ENCODE measurements at regions not wholly inside any gene's neighbourhood (a gene's known extent, or its start where the extent isn't known, plus 50 kb on each side); places are given as distances from the start of the nearest gene placed in this dataset.

GRCh38 chr5:114782869-114783268 lies 386.8 kb downstream of the TRIM36 start:
- Histone ChIP-seq H3K9ac (ENCODE audit: low read length) (no peak overlapping the region), H3K4me3 (ENCODE audit: insufficient read depth, low read length, poor library complexity, severe bottlenecking) (no peak overlapping the region), H3F3A (ENCODE audit: insufficient read depth) (no peaks in the 10 kb centered on the region), H4K20me1 (ENCODE audit: low read depth, low read length) (no peaks in the 10 kb centered on the region), H2AFZ (ENCODE audit: low read depth, low read length, severe bottlenecking) (no peak overlapping the region), H3K36me3 (ENCODE audit: low read length) (no peaks in the 10 kb centered on the region), H3K9me3 (ENCODE audit: insufficient read depth, low read length) (no peaks in the 10 kb centered on the region), H3K27me3 (ENCODE audit: low read length) (no peaks in the 10 kb centered on the region), H3K79me2 (ENCODE audit: insufficient read depth, low read length) (no peaks in the 10 kb centered on the region), H3K9me2 (replicated peaks; ENCODE audit: insufficient read depth, low read length) (no peaks in the 10 kb centered on the region), H3K4me2 (ENCODE audit: low read depth, low read length, poor library complexity, severe bottlenecking) (no peak overlapping the region), H3K27ac (ENCODE audit: low read depth, low read length) (no peak overlapping the region)
- TF ChIP-seq EZH2phosphoT487 (conservative IDR thresholded peaks at IDR 0.05; ENCODE audit: low read length), result no peak
- TF ChIP-seq CTCF (IDR thresholded peaks at IDR 0.05; ENCODE audit: insufficient read depth, low read length, poor library complexity, severe bottlenecking), result no peak

- no peaks in the 10 kb centered on the region for H3F3A ChIP-seq (ENCODE audit: insufficient read depth)
- H2AFZ ChIP-seq (ENCODE audit: low read depth, low read length, severe bottlenecking), result no peak overlapping the region
- H3K9ac ChIP-seq (ENCODE audit: low read length), result no peak overlapping the region
- no peak overlapping the region for H3K4me3 ChIP-seq (ENCODE audit: insufficient read depth, low read length, poor library complexity, severe bottlenecking)
- no peak overlapping the region for H3K4me2 ChIP-seq (ENCODE audit: low read depth, low read length, poor library complexity, severe bottlenecking)
- no peak overlapping the region for H3K27ac ChIP-seq (ENCODE audit: low read depth, low read length)
- H3K36me3 ChIP-seq (ENCODE audit: low read length), result no peaks in the 10 kb centered on the region
- no peaks in the 10 kb centered on the region for H4K20me1 ChIP-seq (ENCODE audit: low read depth, low read length)
- TF ChIP-seq CTCF (IDR thresholded peaks at IDR 0.05; ENCODE audit: insufficient read depth, low read length, poor library complexity, severe bottlenecking) (no peak), EZH2phosphoT487 (conservative IDR thresholded peaks at IDR 0.05; ENCODE audit: low read length) (no peak)
- no peaks in the 10 kb centered on the region for H3K9me3 ChIP-seq (ENCODE audit: insufficient read depth, low read length)
- no peaks in the 10 kb centered on the region for H3K79me2 ChIP-seq (ENCODE audit: insufficient read depth, low read length)
- no peaks in the 10 kb centered on the region for H3K27me3 ChIP-seq (ENCODE audit: low read length)
- no peaks in the 10 kb centered on the region for H3K9me2 ChIP-seq (replicated peaks; ENCODE audit: insufficient read depth, low read length)
These were observed 387.5 kb downstream of the TRIM36 start for GRCh38 chr5:114782177-114782576.

GRCh38 chr5:114780290-114780689 lies 389.4 kb downstream of the TRIM36 start:
- H3K9ac ChIP-seq (ENCODE audit: low read length), result no peak overlapping the region
- no peaks in the 10 kb centered on the region for H4K20me1 ChIP-seq (ENCODE audit: low read depth, low read length)
- TF ChIP-seq CTCF (IDR thresholded peaks at IDR 0.05; ENCODE audit: insufficient read depth, low read length, poor library complexity, severe bottlenecking) (no peak), EZH2phosphoT487 (conservative IDR thresholded peaks at IDR 0.05; ENCODE audit: low read length) (no peak)
- no peaks in the 10 kb centered on the region for H3F3A ChIP-seq (ENCODE audit: insufficient read depth)
- H3K36me3 ChIP-seq (ENCODE audit: low read length), result no peaks in the 10 kb centered on the region
- H3K27me3 ChIP-seq (ENCODE audit: low read length), result no peaks in the 10 kb centered on the region
- no peak overlapping the region for H3K4me3 ChIP-seq (ENCODE audit: insufficient read depth, low read length, poor library complexity, severe bottlenecking)
- H3K9me3 ChIP-seq (ENCODE audit: insufficient read depth, low read length), result no peaks in the 10 kb centered on the region
- H3K9me2 ChIP-seq (replicated peaks; ENCODE audit: insufficient read depth, low read length), result no peaks in the 10 kb centered on the region
- no peak overlapping the region for H3K4me2 ChIP-seq (ENCODE audit: low read depth, low read length, poor library complexity, severe bottlenecking)
- no peak overlapping the region for H3K27ac ChIP-seq (ENCODE audit: low read depth, low read length)
- H2AFZ ChIP-seq (ENCODE audit: low read depth, low read length, severe bottlenecking), result no peak overlapping the region
- no peaks in the 10 kb centered on the region for H3K79me2 ChIP-seq (ENCODE audit: insufficient read depth, low read length)

Data from SU-DHL-6 (cell line).